ENCODE measurements at regions not wholly inside any gene's neighbourhood (a gene's known extent, or its start where the extent isn't known, plus 50 kb on each side); places are given as distances from the start of the nearest gene placed in this dataset.

DNA sequence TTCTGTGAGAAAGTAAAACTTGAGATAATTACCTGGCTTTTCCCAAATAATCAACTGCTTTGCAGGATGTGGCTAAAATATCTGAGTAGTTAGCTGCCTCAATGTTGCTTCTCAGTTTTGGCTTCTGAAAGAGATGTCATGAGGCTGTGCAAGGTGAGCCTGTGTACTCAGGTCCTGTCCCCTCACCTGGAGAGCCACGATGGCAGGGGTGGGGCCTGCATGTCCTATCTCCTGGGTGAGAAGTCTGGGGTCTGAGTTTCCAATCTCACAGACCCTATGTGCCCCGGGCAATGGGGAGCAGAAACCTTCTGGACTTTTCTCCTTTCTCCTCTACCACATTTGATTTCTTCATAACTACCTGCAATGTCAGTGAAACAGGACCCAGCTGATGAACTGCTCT, 338.6 kb upstream of the B3GAT1 start:
- Histone ChIP-seq H3K4me3 (no peak overlapping the region), H3K4me1 (no peaks in the 10 kb centered on the region), H3K27ac (no peak overlapping the region), H3K36me3 (no peaks in the 10 kb centered on the region), H3K27me3 (no peaks in the 10 kb centered on the region), H3K9me3 (no peaks in the 10 kb centered on the region)
- TF ChIP-seq, protein P1, sequence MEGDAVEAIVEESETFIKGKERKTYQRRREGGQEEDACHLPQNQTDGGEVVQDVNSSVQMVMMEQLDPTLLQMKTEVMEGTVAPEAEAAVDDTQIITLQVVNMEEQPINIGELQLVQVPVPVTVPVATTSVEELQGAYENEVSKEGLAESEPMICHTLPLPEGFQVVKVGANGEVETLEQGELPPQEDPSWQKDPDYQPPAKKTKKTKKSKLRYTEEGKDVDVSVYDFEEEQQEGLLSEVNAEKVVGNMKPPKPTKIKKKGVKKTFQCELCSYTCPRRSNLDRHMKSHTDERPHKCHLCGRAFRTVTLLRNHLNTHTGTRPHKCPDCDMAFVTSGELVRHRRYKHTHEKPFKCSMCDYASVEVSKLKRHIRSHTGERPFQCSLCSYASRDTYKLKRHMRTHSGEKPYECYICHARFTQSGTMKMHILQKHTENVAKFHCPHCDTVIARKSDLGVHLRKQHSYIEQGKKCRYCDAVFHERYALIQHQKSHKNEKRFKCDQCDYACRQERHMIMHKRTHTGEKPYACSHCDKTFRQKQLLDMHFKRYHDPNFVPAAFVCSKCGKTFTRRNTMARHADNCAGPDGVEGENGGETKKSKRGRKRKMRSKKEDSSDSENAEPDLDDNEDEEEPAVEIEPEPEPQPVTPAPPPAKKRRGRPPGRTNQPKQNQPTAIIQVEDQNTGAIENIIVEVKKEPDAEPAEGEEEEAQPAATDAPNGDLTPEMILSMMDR (IDR thresholded peaks at IDR 0.05), result no peak
- no peak for TF ChIP-seq POLR2A (IDR thresholded peaks at IDR 0.05)
- DNase-seq, result no peak
- no CpG with 5 or more reads among the region's 2 CpGs for WGBS (ENCODE audit: insufficient coverage, low coverage, low lambda C conversion rate, missing lambda C conversion rate)
- intact Hi-C loops (cut with DNase I), result no loop called here
- no peak for ATAC-seq

GRCh38 chr11:134749040-134749839, 337.2 kb upstream of the B3GAT1 start:
- intact Hi-C loops (cut with DNase I), result no loop called here

DNA sequence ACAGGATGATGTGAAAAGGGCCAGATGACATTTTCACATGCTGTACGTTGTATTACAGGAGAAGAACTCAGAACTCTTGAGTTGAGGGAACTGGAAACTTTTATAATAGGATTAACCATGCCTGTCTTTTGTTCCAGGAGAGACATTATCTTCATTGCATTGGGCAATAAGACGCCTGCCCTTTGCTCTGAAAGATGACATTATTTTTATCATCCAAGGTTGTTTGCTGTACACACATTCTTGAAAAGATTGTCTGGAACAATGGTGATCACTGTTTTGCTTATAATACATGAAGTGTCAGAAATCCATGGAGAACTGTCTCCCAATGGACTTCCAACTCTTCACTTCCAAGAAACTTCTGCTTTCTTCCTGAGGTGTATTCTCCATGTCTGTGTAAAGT, 334.6 kb upstream of the B3GAT1 start:
- Histone ChIP-seq H3K4me3 (no peak overlapping the region), H3K9me3 (no peaks in the 10 kb centered on the region), H3K36me3 (no peaks in the 10 kb centered on the region), H3K27ac (no peak overlapping the region), H3K27me3 (no peaks in the 10 kb centered on the region), H3K4me1 (peaks cover 0 to 11% (median 5%) of the 10 kb centered on the region in 4 donors)
- TF ChIP-seq, protein P1 (IDR thresholded peaks at IDR 0.05), result no peak
- DNase-seq, result no peak
- ATAC-seq, result no peak
- intact Hi-C loops (cut with DNase I), result no loop called here
- 65% methylated on average over 2 of the region's 2 CpGs for WGBS (ENCODE audit: insufficient coverage, low coverage, low lambda C conversion rate, missing lambda C conversion rate)

More at GRCh38 chr11:134749040-134749839, 337.2 kb upstream of the B3GAT1 start:
- Histone ChIP-seq H3K4me3 (no peak overlapping the region), H3K27ac (no peak overlapping the region), H3K27me3 (no peaks in the 10 kb centered on the region), H3K36me3 (no peaks in the 10 kb centered on the region), H3K9me3 (no peaks in the 10 kb centered on the region), H3K4me1 (no peaks in the 10 kb centered on the region)
- DNase-seq, result no peak
- 62% methylated on average over 3 of the region's 5 CpGs for WGBS (ENCODE audit: insufficient coverage, low coverage, low lambda C conversion rate, missing lambda C conversion rate)
- ATAC-seq, result no peak
- no peak for TF ChIP-seq POLR2A (IDR thresholded peaks at IDR 0.05)
- TF ChIP-seq, protein P1 (IDR thresholded peaks at IDR 0.05), result no peak

- Histone ChIP-seq H3K27ac (no peak overlapping the region), H3K4me3 (no peak overlapping the region), H3K9me3 (no peaks in the 10 kb centered on the region), H3K36me3 (no peaks in the 10 kb centered on the region), H3K4me1 (peaks cover 0 to 11% (median 5%) of the 10 kb centered on the region in 4 donors), H3K27me3 (no peaks in the 10 kb centered on the region)
- WGBS (ENCODE audit: insufficient coverage, low coverage, low lambda C conversion rate, missing lambda C conversion rate), result 71% methylated on average over 3 of the region's 3 CpGs
- no peak for ATAC-seq
- TF ChIP-seq, protein P1 (IDR thresholded peaks at IDR 0.05), result no peak
- TF ChIP-seq POLR2A (IDR thresholded peaks at IDR 0.05), result no peak
- DNase-seq, result no peak
- intact Hi-C loops (cut with DNase I), result no loop called here
These were observed 333.4 kb upstream of the B3GAT1 start for GRCh38 chr11:134745456-134745855.

All from right lobe of liver (tissue), 6 donors.